ENCODE measurements at regions not wholly inside any gene's neighbourhood (a gene's known extent, or its start where the extent isn't known, plus 50 kb on each side); places are given as distances from the start of the nearest gene placed in this dataset.

GRCh38 chr21:31566064-31566463 is 93.4 kb upstream of the SOD1 start:
- no peak for DNase-seq (ENCODE audit: low spot score)

GRCh38 chr21:31564439-31564838 is 95.1 kb upstream of the SOD1 start:
- no peak for DNase-seq (ENCODE audit: low spot score)

- no peak for DNase-seq (ENCODE audit: low spot score)
These were observed 99.0 kb upstream of the SOD1 start for GRCh38 chr21:31560479-31560878.

GRCh38 chr21:31559368-31560119 is 99.9 kb upstream of the SOD1 start:
- no peak for DNase-seq (ENCODE audit: low spot score)

GRCh38 chr21:31558962-31559367 is 100.5 kb upstream of the SOD1 start:
- no peak for DNase-seq (ENCODE audit: low spot score)

- DNase-seq (ENCODE audit: low spot score): no peak
These were observed 101.1 kb upstream of the SOD1 start for GRCh38 chr21:31558189-31558961.

- no peak for DNase-seq (ENCODE audit: low spot score)
These were observed 101.9 kb upstream of the SOD1 start for GRCh38 chr21:31557421-31558188.

GRCh38 chr21:31556662-31557061 is 102.8 kb upstream of the SOD1 start:
- DNase-seq (ENCODE audit: low spot score): no peak

GRCh38 chr21:31555741-31556191 is 103.7 kb upstream of the SOD1 start:
- no peak for DNase-seq (ENCODE audit: low spot score)

- DNase-seq (ENCODE audit: low spot score): peak; percentile 98
These were observed 104.9 kb upstream of the SOD1 start for GRCh38 chr21:31554511-31555022.

- no peak for DNase-seq (ENCODE audit: low spot score)
These were observed 105.6 kb upstream of the SOD1 start for GRCh38 chr21:31553926-31554325.

- no peak for DNase-seq (ENCODE audit: low spot score)
These were observed 106.0 kb upstream of the SOD1 start for GRCh38 chr21:31553461-31553860.

- DNase-seq (ENCODE audit: low spot score): no peak
These were observed 106.7 kb upstream of the SOD1 start for GRCh38 chr21:31552826-31553225.

GRCh38 chr21:31550070-31550469 is 109.4 kb upstream of the SOD1 start:
- DNase-seq (ENCODE audit: low spot score): no peak

GRCh38 chr21:31548688-31549087 is 110.8 kb upstream of the SOD1 start:
- no peak for DNase-seq (ENCODE audit: low spot score)

- no peak for DNase-seq (ENCODE audit: low spot score)
These were observed 112.9 kb upstream of the SOD1 start for GRCh38 chr21:31546443-31547170.

- no peak for DNase-seq (ENCODE audit: low spot score)
These were observed 114.5 kb upstream of the SOD1 start for GRCh38 chr21:31545036-31545435.

- no peak for DNase-seq (ENCODE audit: low spot score)
These were observed 116.3 kb upstream of the SOD1 start for GRCh38 chr21:31543191-31543590.

- DNase-seq (ENCODE audit: low spot score): no peak
These were observed 120.7 kb upstream of the SOD1 start for GRCh38 chr21:31538816-31539215.

- no peak for DNase-seq (ENCODE audit: low spot score)
These were observed 121.5 kb upstream of the SOD1 start for GRCh38 chr21:31537872-31538576.

- DNase-seq (ENCODE audit: low spot score): no peak
These were observed 123.4 kb upstream of the SOD1 start for GRCh38 chr21:31536138-31536537.

All from COLO829 (cell line).